ENCODE measurements at regions not wholly inside any gene's neighbourhood (a gene's known extent, or its start where the extent isn't known, plus 50 kb on each side); places are given as distances from the start of the nearest gene placed in this dataset.

- no peak for DNase-seq
Observed at GRCh38 chr14:101044741-101045140, 141.2 kb upstream of the RTL1 start.

GRCh38 chr14:101045511-101045910, 142.0 kb upstream of the RTL1 start:
- DNase-seq = no peak

- no peak for DNase-seq
Observed at GRCh38 chr14:101046071-101046470, 142.5 kb upstream of the RTL1 start.

DNA sequence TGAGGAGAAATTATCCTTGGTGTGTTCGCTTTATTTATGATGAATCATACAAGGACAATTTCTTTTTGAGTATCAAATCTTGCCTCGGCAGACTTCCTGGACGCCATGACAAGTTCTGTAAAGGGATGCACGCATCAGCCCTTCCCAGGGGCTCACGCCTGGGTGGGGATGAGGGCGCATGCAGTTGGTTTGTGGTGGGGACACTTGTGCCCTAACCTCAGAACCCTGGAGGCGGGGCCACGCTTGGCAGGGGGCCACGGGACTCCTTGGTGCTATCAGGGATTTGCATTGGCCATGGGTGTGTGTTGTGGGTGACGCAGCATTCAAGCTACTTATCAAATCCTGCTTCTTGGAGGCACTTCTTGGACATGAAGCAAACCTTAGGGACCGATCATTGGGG, 143.8 kb upstream of the RTL1 start:
- DNase-seq = no peak

- no peak for DNase-seq
Observed at GRCh38 chr14:101048766-101049165, 145.2 kb upstream of the RTL1 start.

- no peak for DNase-seq
Observed at GRCh38 chr14:101049511-101049910, 146.0 kb upstream of the RTL1 start.

- DNase-seq = no peak
Observed at GRCh38 chr14:101049942-101050341, 146.4 kb upstream of the RTL1 start.

DNA sequence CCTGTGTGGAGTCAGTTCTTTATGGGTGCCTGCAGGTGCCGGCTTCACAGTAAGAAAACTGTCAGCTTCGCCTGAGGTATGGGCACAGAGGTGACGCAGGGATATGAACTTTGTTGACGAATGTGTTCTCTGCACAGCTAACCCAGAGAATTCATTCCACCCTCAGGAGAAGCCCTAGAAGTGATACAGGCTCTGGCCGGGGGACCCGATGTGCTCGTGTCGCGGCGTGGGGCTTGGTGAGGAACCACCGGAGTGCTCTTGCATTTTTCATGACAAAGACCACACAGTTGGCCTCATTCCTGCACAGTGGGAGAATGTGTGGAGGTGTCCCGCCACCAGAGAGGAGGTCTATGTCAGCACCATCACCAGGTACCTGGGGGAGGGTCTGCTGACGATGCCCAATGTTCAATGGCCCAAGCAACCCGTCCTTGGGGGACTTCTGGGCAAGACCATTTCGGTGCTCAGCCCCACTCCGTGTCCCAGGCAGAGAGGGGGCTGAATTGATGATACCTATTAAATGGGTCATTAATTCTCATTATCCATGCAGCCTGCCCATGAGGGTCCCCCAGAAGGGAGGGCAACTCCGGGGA, 147.5 kb upstream of the RTL1 start:
- no peak for DNase-seq

GRCh38 chr14:101054671-101055070, 151.1 kb upstream of the RTL1 start:
- no peak for DNase-seq

DNA sequence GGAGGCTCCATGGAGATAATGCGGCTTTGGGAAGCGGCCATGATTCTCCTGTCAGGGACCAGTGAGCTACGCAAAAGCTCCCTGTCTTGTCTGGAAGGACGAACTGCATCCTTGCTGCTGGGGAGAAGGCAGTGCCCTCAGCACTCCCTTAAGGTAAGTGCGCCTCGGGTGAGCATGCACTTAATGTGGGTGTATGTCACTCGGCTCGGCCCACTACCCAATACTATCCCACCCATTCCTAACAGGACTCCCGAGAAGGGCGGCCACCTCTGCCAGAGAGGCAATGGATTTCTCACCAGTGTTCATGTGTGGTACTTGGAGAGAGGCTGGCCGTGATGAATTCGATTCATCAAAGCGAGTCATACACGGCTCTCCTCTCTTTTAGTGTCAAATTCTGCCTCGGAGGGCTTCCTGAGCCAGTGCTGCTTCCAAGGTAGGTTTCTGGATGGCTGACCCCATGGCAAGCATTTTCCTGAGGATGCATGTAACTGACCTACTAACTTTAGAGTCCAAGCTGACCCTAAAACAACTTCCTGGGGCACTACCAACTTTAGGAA, 151.7 kb upstream of the RTL1 start:
- DNase-seq = no peak

DNA sequence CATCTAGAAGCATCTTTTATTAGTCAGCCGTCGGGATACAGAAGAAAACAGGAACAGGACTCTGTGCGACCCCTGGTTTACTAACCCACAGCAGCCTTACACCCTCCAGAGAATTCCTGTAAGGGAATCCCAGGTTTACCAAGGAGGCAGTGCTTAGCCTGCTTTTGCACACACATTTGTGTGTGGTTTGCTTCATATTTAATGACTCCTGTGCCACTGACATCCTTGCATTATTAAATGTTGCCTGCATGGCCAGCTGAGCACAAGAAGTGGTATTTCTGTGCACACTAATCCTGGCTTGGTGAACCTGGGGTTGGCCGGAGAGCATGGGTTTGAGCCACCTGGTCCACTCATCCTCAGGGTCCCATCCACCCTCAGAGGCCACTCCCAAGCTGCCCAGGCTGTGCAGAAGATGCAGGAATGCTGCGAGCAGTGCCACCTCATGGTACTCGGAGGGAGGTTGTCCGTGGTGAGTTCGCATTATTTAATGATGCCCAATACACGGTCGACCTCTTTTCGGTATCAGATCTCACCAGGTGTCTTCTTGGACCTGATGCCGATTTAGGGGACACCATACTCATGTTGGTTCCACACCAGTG, 152.4 kb upstream of the RTL1 start:
- no peak for DNase-seq

- no peak for DNase-seq
Observed at GRCh38 chr14:101056446-101056845, 152.9 kb upstream of the RTL1 start.

GRCh38 chr14:101057394-101057793, 153.9 kb upstream of the RTL1 start:
- no peak for DNase-seq

DNA sequence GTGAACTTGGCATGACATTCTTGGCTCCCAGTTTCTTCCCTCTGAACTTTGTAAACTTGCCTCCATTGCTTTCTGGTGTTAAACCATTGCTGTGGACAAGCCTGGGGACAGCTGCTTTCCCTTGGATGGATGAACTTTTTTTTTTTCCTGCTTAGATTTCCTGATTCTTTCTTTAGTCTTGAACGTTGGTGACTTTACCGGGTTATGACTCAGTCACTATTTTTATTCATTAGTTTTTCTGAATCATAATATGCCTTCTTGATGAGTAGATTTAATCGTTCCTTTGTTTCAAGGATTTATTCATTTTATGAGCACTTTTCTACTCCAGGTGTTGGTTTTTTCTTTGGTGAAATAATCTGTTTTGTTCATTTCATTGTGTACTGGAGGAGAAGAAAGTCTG, 155.0 kb upstream of the RTL1 start:
- DNase-seq = peak in 1 of 51 donors; percentile 26

DNA sequence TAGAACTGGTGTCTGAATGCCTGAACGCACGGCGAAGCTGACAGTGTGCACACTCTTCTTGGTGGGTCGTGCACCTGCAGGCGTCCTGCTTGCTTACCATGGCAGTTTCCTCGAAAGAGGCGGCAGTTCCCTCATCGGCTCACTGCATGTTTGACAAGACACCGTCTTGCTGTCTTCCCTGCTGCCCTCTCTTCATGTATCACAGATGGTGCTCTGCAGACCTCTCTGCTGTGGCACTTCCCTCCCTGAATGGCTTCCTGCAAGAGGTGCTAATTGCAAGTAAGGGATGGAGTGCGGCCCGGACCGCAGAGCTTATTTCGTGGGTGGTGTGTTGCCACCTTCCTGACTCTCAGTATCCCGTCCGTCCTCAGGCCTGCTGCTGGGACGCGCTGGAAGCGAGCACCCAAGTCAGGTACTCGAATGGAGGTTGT, 156.7 kb upstream of the RTL1 start:
- DNase-seq = no peak

DNA sequence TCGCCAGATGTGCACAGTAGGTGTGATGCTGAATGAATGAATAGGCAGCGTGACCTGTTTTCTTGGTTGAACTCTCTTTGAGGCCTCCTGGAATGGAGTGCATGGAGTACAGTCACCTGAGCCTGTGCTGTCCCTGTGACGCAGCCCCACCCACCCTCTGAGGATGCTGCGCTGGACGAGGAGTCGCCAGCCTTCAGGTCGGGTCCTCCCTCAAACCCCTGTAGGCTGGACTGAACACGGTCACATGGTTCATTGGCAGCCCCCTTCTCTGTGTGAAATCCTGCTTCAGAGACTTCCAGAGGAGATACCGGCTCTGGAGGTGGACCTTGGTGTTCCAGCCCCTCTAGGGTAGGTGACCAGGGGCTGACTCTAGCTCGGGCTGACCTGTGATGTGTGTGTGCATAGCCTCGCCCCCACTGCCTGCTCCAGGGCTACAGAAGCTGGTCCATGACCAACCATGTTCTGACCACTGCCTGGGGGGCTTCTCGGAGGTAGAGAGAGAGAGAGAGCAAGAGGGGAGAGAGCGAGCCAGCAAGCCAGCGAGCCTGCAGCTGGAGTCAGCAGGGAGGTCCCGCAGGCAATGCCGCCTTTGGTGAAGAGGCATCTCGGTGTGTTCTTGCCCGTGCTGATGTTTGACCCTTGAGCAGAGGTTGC, 158.0 kb upstream of the RTL1 start:
- DNase-seq = no peak

- DNase-seq = peak in 1 of 51 donors; percentile 14
Observed at GRCh38 chr14:101062065-101062450, 158.5 kb upstream of the RTL1 start.

DNA sequence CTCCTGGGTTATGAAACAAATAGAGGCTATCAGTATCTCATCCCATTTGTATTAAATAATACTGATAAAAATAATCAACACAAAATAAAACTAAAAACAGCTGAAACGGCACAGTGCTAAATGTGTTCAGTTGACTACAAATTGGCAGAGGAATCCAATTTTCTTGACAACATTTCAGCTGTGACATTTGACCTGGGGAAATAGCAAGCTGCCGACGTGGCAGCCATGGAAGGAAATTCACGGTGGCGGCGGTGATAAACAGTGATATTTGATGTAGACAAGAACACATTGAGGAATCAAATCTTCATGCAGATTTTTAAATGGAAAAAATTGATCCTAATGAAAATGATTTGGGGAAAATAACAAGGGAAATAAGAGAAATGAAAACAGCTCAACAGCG, 159.1 kb upstream of the RTL1 start:
- no peak for DNase-seq

- DNase-seq = no peak
Observed at GRCh38 chr14:101063121-101063520, 159.6 kb upstream of the RTL1 start.

DNA sequence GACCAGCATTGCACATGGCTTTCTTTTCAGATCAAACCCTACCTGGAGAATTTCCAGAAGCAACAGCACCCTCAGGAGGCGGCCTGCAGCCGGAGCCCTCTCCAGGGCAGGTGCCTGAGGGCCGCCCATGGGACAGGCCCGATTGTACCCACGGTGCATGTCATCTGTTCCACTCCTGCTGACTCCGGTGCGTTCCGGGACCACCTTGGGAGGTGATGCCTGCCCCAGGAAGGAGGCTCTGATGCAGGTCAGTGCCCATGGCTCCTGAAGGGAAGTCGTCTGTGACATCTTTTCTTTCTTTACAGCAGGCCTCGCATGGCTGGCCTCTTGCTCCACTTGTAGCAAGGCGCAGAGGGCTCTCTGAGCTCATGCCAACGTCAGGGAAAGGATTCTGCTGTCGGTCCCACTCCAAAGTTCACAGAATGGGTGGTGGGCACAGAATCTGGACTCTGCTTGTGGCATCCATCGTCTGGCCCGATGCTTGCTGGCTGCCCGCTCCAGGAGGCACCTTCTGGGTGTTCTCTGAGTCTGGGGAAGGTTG, 160.7 kb upstream of the RTL1 start:
- DNase-seq = no peak

GRCh38 chr14:101064718-101065117, 161.2 kb upstream of the RTL1 start:
- no peak for DNase-seq

GRCh38 chr14:101065246-101065645, 161.7 kb upstream of the RTL1 start:
- DNase-seq = no peak

Measured in hypothalamus (tissue), 51 donors.